Thoracic aorta (tissue), 2 donors: ENCODE measurements at regions not wholly inside any gene's neighbourhood (a gene's known extent, or its start where the extent isn't known, plus 50 kb on each side); places are given as distances from the start of the nearest gene placed in this dataset.

Experiments used
- ATAC-seq: fragments of 150-250 bp; one replicate; pipeline ENCODE4 v1.8.0; 2017; ENCODE audit warnings: low read depth; ENCODE audit not compliant: insufficient number of reproducible peaks, low FRiP score
- DNase-seq: peaks from one replicate; pipeline ENCODE4 v3.0.0-alpha.2; 2020; ENCODE audit warnings: low spot score
- H3K27ac ChIP-seq, 2 donors: fragments of 200-600 bp; sonication (generic); 1 replicate in 1 of 2; 2 replicates in 1 of 2; pipeline ENCODE4 v1.5.1; 2016; ENCODE audit warnings: mild to moderate bottlenecking in 2 of 2, moderate library complexity in 2 of 2
- H3K27me3 ChIP-seq: fragments of 200-600 bp; sonication (generic); replicated peaks from 2 replicates; pipeline ENCODE4 v1.6.0; 2016; ENCODE audit warnings: mild to moderate bottlenecking; ENCODE audit not compliant: insufficient read depth
- H3K36me3 ChIP-seq: fragments of 200-600 bp; sonication (generic); one replicate; pipeline ENCODE4 v1.5.1; 2016
- H3K4me1 ChIP-seq, 2 donors: fragments of 200-600 bp; sonication (generic); 1 replicate in 1 of 2; 2 replicates in 1 of 2; pipeline versions ENCODE4 v1.5.1 to v1.6.0; 2016; ENCODE audit warnings: low read depth in 2 of 2, mild to moderate bottlenecking in 1 of 2; ENCODE audit not compliant: control insufficient read depth in 1 of 2
- H3K4me3 ChIP-seq: fragments of 200-600 bp; sonication (generic); 2 replicates; pipeline ENCODE4 v1.5.1; 2016; ENCODE audit warnings: mild to moderate bottlenecking
- H3K9me3 ChIP-seq: fragments of 200-600 bp; sonication (generic); 2 replicates; pipeline ENCODE4 v1.5.1; 2016
- CTCF ChIP-seq: fragments of 200-600 bp; sonication (generic); IDR thresholded peaks from one replicate; pipeline ENCODE4 v1.5.1; 2019; ENCODE audit warnings: antibody characterized with exemption

DNA sequence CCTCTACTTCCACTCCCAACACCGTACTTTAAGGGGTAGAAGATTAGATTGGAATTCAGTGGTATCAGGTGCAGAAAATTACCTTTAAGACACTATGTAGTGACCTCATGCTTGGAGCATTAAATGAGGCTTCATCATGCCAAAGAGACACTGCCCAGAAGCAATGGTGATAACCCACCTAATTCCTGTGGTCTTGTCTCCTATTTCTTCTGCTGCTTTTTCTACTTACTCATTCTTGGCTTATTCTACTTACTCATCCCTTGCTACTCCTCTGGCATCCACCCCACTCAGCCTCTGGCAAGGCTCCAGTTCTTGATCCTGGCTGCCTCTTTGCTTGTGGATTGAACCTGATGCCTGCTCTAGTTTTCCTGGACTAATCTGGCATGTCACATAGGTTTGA lies 62.3 kb upstream of the ADAMTS3 start:
- Histone ChIP-seq H3K9me3 (no peaks in the 10 kb centered on the region), H3K4me3 (no peak overlapping the region), H3K4me1 (no peaks in the 10 kb centered on the region), H3K27me3 (no peaks in the 10 kb centered on the region), H3K27ac (no peak overlapping the region), H3K36me3 (no peaks in the 10 kb centered on the region)
- no peak for DNase-seq
- ATAC-seq, result no peak
- TF ChIP-seq CTCF, result no peak

DNA sequence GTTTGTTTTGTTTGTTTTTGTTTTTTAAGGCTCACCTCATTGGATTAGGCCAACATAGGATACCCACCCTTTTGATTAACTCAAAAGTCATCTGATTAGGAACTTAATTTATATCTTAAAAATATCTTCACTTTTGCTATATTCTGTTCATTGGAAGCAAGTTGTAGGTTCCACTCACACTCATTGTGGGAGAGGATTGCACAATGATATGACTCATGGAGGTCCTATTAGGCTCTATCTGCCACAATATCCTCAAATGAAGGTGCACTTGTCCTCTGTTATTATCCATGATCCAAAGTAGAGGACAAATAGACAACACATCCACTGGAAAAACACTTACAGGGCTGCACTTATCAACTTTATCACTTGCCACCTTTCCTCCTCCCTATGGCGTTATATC lies 60.5 kb upstream of the ADAMTS3 start:
- ATAC-seq, result no peak
- H3K4me1 ChIP-seq, result no peaks in the 10 kb centered on the region
- no peak for DNase-seq
- no peak overlapping the region for H3K27ac ChIP-seq
- H3K9me3 ChIP-seq, result no peaks in the 10 kb centered on the region
- no peak overlapping the region for H3K4me3 ChIP-seq
- H3K36me3 ChIP-seq, result no peaks in the 10 kb centered on the region
- no peak for TF ChIP-seq CTCF
- no peaks in the 10 kb centered on the region for H3K27me3 ChIP-seq

DNA sequence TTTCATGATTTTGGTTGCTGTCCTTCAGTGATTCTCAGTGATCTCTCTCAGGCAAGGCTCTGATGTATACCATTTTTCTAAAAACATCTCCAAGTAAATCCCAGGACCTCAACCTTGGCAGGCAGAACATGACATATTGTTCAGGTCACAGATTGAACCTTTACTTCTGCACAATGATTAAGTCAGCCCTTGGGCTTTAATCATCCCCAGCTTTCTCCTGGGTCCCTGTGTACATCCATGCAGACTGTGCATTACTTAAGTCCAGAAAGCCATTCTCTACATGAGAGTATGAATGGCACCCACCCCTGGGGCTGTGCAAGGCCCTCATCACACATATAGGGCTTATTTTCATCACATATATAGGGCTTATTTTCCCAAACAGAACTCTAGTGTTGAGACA lies 58.7 kb upstream of the ADAMTS3 start:
- no peak for ATAC-seq
- H3K4me1 ChIP-seq, result no peaks in the 10 kb centered on the region
- H3K27me3 ChIP-seq, result no peaks in the 10 kb centered on the region
- no peak for TF ChIP-seq CTCF
- H3K9me3 ChIP-seq, result no peaks in the 10 kb centered on the region
- no peak overlapping the region for H3K27ac ChIP-seq
- H3K36me3 ChIP-seq, result no peaks in the 10 kb centered on the region
- no peak overlapping the region for H3K4me3 ChIP-seq
- no peak for DNase-seq
